Activated gamma-delta T cell treated with Interleukin-2 at 50 U/mL for 16 hours (primary cell): ENCODE measurements at regions not wholly inside any gene's neighbourhood (a gene's known extent, or its start where the extent isn't known, plus 50 kb on each side); places are given as distances from the start of the nearest gene placed in this dataset.

Source experiments
- DNase-seq: peaks from one replicate; pipeline ENCODE4 v3.0.0-alpha.2; 2020

DNA sequence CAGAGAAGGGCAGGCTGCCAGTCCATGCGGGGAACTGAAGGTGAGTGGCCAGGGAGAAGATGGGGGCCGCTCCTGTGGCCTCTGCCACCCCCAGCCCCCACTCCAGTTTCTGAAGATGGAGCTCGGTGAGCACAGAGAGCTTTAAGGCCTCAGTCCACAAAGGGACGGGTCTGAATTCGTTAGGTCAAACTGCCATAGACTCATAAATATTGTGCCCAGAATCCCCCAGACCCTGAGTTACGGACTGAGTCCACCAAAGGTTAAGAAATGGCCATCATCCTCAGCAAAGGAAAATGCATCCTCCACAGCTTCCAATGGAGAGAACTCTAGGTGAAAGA is 344.2 kb downstream of the BUD13 start:
- no peak for DNase-seq

- no peak for DNase-seq
Observed at GRCh38 chr11:116427903-116428637, 344.7 kb downstream of the BUD13 start.

DNA sequence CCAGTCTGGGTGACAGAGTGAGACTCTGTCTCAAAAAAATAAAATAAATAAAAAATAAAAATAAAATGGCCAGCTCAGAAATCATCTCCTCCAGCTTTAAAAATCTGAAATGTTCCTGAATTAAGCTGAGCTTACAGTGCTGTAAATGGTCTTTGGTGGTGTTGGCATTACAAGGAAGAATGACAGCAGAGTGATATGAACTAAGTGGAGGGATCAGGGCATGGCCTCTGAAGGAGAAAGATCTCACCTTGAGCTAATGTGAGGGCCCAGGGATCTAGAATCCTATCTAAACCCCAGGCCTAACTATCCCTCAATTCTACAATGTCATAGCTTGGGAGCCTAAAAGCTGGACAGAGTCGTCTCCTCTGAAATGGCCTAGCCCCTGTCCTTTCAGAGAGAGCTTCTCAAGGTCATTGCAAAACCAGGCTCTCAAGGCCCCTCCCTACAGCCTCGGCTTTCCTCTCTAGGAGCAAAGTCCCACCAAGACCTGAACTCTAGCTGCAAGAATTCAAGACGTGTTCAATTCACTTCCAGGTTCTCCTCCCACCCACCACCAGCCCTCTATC is 345.4 kb downstream of the BUD13 start:
- no peak for DNase-seq

DNA sequence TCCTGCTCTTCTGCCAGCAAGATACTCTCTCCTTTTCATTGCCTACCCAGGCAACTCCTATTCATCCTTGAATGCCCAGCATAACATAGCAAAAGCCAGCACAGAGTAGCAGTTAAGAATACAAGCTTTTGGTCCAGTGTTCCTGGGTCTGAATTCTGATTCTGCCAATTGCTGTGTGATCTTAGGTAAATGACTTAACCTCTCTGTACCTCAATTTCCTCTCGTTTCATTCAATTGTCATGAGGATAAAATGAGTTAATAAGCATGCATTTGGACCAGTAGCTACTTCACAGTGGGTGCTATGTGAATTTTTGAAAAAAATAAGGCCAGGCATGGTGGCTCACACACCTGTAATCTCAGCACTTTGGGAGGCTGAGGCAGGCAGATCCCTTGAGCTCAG is 346.0 kb downstream of the BUD13 start:
- no peak for DNase-seq

- no peak for DNase-seq
Observed at GRCh38 chr11:116424615-116425261, 348.0 kb downstream of the BUD13 start.

GRCh38 chr11:116422956-116423600 is 349.7 kb downstream of the BUD13 start:
- DNase-seq = no peak

- DNase-seq = no peak
Observed at GRCh38 chr11:116422556-116422955, 350.2 kb downstream of the BUD13 start.

- DNase-seq = no peak
Observed at GRCh38 chr11:116421529-116422185, 351.1 kb downstream of the BUD13 start.

- DNase-seq = no peak
Observed at GRCh38 chr11:116420770-116421528, 351.8 kb downstream of the BUD13 start.

- DNase-seq = no peak
Observed at GRCh38 chr11:116420030-116420429, 352.8 kb downstream of the BUD13 start.

DNA sequence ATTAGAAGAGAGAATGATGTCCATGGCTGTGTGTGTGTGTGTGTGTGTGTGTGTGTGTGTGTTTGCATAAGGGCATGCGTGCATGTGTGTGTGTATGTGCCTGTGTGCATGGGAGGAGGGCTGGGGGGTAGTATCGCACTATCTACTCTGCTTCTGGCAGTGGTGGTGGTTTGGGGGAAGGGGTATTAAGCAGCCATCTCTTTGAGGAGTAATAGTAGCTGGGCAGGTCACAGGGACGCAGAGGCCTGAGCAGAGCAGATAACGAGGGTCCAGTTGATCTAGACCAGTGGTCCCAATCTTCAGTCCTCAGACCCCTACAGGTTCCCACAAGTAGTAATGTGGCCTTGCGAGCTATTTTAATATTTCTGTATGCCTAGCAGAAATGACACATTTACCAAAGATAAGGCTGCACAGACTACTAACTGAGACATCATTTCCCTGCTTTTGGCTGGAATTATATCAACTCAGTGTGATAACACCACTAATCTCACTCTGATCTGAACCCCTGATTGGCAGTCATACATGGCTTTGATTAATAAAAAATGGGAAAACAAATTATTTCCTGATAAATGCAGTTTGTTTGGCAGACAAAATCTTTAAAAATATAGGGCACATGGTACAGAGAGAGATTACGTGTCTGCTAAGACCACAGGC is 354.3 kb downstream of the BUD13 start:
- DNase-seq = no peak

DNA sequence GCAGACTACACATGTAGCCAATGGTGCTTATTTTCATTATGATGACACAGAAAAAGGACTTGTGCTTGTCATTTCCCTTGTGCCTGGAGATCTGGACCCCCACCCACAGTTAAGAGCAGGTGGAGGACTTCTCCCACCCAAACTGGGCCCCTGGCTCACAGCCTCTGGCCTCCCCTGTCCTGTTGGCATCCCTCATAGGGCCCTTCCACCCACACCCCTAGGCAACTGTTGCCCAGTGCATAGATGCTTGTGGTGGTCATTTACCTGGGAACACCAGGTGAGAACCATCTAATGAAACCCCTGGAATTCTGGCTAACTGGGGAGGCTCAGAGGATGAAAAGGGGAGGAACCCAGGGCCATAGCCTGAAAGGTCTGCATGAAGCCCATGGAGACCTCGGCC is 355.9 kb downstream of the BUD13 start:
- no peak for DNase-seq

- no peak for DNase-seq
Observed at GRCh38 chr11:116415095-116415494, 357.7 kb downstream of the BUD13 start.

GRCh38 chr11:116414357-116414880 is 358.4 kb downstream of the BUD13 start:
- no peak for DNase-seq

- DNase-seq = no peak
Observed at GRCh38 chr11:116413301-116414242, 359.2 kb downstream of the BUD13 start.

DNA sequence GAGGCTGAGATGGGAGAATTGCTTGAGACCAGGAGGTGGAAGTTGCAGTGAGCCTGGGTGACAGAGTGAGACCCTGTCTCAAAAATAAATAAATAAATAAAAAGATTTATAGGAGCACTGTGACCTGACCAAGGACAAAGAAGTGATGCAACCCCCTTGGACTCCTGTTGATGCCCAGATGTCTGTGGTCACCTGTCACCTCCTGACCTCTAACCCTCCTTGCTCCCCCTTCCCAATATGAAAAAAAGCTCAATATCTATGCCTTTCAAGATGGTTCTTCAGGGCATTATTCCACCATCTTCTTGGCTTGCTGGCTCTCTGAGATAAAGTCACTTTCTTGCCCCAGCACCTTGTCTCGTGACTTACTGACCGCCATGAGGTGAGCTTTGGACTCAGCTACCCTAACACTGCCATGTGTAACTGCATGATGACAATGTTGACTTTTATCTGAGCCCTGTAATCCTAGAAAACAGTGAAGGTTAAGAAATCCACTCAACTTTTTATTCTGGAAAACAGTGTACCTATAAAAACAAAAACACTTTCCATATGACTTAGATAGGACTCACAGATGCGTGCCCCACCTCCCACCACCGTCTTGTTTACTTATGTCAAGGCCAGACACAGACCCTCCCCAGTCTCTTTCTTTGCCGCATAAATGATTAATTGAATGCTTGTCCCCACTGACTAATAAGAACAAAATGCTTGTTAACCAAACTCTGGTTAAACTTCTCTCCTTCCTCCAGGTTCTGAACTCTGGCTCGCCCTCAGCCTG is 360.5 kb downstream of the BUD13 start:
- DNase-seq = no peak

DNA sequence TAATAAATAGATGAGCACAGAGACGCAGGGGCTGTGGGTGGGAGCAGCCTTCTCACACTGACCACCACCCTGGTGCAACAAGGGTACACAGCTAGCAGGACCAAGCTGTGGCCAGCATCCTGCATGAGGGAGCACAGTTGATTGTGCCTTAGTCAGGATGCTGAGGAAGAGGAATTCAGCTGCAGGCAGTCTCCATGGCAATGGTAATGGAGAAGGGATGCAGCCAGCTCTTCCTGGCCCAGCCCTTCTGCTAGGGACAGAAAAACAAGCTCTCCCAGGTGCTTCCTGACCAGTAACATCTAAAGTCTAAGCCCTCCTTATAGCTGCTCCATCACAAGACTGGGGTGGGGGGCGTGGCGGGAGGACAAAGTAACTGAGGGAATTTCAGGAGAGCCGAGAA is 363.5 kb downstream of the BUD13 start:
- no peak for DNase-seq

GRCh38 chr11:116406042-116406441 is 366.7 kb downstream of the BUD13 start:
- DNase-seq = no peak

- DNase-seq = no peak
Observed at GRCh38 chr11:116404462-116404798, 368.4 kb downstream of the BUD13 start.
